Effector memory CD4-positive, alpha-beta T cell (primary cell): ENCODE measurements at regions not wholly inside any gene's neighbourhood (a gene's known extent, or its start where the extent isn't known, plus 50 kb on each side); places are given as distances from the start of the nearest gene placed in this dataset.
"Not testable (repeated sequence)": the region's sequence is repeated elsewhere in the genome, so short reads cannot be mapped to it uniquely, and the experiment has no call there.

Experiments used
- DNase-seq, 3 donors: peaks; one replicate each; pipeline ENCODE4 v3.0.0-alpha.2; 2020
- H3K27ac ChIP-seq: 2 replicates; pipeline ENCODE4 v1.7.0; 2013; ENCODE audit warnings: mild to moderate bottlenecking, low read length, moderate library complexity; ENCODE audit not compliant: insufficient read depth, poor library complexity, severe bottlenecking
- H3K27me3 ChIP-seq: replicated peaks from 2 replicates; pipeline ENCODE4 v1.7.0; 2013; ENCODE audit warnings: mild to moderate bottlenecking, low read length; ENCODE audit not compliant: insufficient read depth, control insufficient read depth, poor library complexity, severe bottlenecking
- H3K36me3 ChIP-seq: 2 replicates; pipeline ENCODE4 v1.7.0; 2013; ENCODE audit warnings: mild to moderate bottlenecking, low read length, moderate library complexity; ENCODE audit not compliant: control insufficient read depth, insufficient read depth
- H3K4me1 ChIP-seq: 2 replicates; pipeline ENCODE4 v1.7.0; 2013; ENCODE audit warnings: low read length, mild to moderate bottlenecking; ENCODE audit not compliant: control insufficient read depth, insufficient read depth, poor library complexity, severe bottlenecking
- H3K4me3 ChIP-seq: 2 replicates; pipeline ENCODE4 v1.7.0; 2013; ENCODE audit warnings: low read length, low read depth, mild to moderate bottlenecking; ENCODE audit not compliant: insufficient read depth, poor library complexity, severe bottlenecking
- H3K9me3 ChIP-seq: 2 replicates; pipeline ENCODE4 v1.7.0; 2013; ENCODE audit warnings: mild to moderate bottlenecking, low read length, moderate library complexity; ENCODE audit not compliant: control insufficient read depth

DNA sequence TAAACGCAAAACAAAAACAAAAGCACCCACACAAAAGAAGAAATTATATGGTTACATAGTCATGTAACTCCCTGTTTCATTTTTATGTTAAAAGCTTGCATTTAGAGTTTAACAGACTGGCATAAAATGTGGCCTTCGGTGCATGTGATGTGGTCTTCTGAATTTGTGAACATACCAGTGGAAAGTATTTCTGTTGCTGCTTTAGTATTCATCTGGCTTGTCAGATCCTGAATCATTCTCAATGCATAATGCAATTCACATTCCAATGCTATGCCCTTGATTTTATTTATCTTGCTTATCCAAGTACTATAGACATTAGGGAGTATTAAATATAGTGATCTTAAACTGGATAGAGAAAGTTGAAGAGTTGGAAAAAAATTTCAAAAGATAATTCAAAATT, 740.2 kb upstream of the ZNF608 start:
- Histone ChIP-seq H3K36me3 (no peaks in the 10 kb centered on the region), H3K9me3 (no peaks in the 10 kb centered on the region), H3K4me1 (no peaks in the 10 kb centered on the region), H3K27ac (no peak overlapping the region), H3K4me3 (no peak overlapping the region), H3K27me3 (no peaks in the 10 kb centered on the region)
- DNase-seq: no peak

DNA sequence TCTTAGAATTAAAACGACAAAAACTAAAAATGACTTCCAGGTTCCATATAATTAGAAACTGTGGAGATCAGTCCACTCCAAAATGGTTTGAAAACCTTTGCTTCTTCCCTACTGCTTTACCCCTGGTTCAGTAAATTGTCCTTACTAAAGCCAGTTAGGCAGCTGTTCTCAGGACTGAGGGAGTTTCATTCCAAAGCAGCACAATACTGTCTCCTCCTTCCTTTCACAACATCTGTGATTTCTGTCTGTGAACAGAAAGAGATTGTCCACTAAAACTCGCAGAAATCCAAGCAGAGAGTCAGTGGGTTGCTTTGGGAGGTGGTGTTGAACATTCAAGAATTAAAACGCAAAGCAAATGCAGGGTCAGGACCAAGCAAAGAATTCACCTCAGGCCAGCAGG, 740.8 kb upstream of the ZNF608 start:
- H3K9me3 ChIP-seq: no peaks in the 10 kb centered on the region
- no peak overlapping the region for H3K4me3 ChIP-seq
- no peaks in the 10 kb centered on the region for H3K36me3 ChIP-seq
- H3K4me1 ChIP-seq: no peaks in the 10 kb centered on the region
- H3K27me3 ChIP-seq: no peaks in the 10 kb centered on the region
- no peak overlapping the region for H3K27ac ChIP-seq
- DNase-seq: no peak

DNA sequence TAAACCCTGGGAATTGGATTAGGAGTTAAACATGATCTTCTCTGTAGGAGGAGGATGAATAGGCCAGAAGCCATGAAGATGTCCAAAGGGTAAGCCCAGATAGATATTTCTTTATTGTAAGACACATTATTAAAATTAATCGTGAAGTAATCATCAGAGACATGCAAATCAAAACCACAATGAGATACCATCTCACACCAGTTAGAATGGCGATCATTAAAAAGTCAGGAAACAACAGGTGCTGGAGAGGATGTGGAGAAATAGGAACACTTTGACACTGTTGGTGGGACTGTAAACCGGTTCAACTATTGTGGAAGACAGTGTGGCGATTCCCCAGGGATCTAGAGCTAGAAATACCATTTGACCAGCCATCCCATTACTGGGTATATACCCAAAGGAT, 741.2 kb upstream of the ZNF608 start:
- H3K27ac ChIP-seq, H3K27me3 ChIP-seq, H3K36me3 ChIP-seq, H3K4me1 ChIP-seq, H3K4me3 ChIP-seq, H3K9me3 ChIP-seq, DNase-seq: not testable (repeated sequence)

DNA sequence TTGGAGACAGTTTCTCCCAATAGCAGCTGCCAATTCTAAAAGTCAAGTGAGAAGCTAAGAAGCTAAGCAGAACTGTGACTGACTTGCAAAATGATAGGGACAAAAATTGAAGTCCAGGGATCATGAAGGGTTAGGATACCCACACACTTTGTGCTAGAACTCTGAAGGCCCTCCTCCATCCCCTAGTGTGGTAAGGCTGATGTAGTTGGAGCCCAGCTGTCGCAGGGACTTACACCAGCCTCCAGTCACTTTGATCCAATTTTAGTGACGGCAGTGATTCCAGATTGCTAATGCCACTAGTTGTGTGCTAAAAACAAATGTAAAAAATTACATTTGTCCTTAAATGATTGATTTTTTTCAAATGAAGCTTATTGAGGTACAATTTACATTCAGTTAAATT, 742.7 kb upstream of the ZNF608 start:
- no peaks in the 10 kb centered on the region for H3K27me3 ChIP-seq
- H3K9me3 ChIP-seq: no peaks in the 10 kb centered on the region
- no peaks in the 10 kb centered on the region for H3K4me1 ChIP-seq

DNA sequence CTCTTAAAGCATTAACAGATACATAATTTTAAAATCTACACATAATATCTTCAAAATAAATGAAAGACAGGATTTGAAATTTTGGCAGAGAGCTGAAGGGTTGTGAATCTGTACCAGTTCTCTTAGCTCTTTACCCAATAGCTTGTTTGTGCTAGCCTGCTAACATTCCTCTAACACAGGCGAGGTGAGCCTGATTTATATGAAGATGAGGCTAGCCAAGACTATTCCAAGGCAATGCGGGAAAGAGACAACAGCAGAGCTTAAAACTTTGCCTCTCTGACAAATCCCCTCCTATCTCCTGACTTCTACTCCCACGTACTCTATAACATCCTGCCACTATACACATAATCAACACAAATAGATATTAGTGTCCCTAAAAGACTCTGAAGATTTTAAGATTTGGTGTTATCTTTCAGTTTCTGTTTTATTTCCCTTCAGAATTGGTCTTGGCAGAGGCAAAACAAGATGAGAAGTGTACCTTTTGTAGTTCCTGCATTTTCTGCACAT, 745.6 kb upstream of the ZNF608 start:
- DNase-seq: no peak
- no peak overlapping the region for H3K4me3 ChIP-seq
- no peaks in the 10 kb centered on the region for H3K9me3 ChIP-seq
- H3K4me1 ChIP-seq: no peaks in the 10 kb centered on the region
- no peaks in the 10 kb centered on the region for H3K27me3 ChIP-seq
- H3K36me3 ChIP-seq: no peaks in the 10 kb centered on the region
- no peak overlapping the region for H3K27ac ChIP-seq

More for the DNA sequence above, 742.7 kb upstream of the ZNF608 start:
- Histone ChIP-seq H3K4me3 (no peak overlapping the region), H3K27ac (no peak overlapping the region), H3K36me3 (no peaks in the 10 kb centered on the region)
- no peak for DNase-seq

DNA sequence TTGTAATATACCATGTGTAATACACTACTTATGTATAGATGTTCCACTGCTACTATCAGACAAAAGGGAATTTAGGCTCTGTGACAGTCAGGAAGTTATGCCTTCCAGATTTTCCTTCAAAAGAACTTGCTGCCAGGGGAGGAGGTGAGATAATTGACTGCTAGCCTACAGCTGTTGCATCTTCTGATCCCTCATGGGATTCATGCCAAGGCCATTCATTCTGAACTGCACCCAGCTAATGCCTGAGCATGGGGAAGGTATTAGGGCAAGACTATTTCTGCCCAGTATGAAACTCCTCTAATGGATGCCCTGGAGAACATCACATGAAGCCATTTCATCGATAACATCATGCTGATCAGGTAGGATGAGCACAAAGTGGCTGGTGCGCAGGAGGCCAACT, 746.5 kb upstream of the ZNF608 start:
- no peak overlapping the region for H3K27ac ChIP-seq
- no peaks in the 10 kb centered on the region for H3K9me3 ChIP-seq
- H3K27me3 ChIP-seq: no peaks in the 10 kb centered on the region
- H3K4me3 ChIP-seq: no peak overlapping the region
- no peaks in the 10 kb centered on the region for H3K4me1 ChIP-seq
- H3K36me3 ChIP-seq: no peaks in the 10 kb centered on the region
- no peak for DNase-seq

DNA sequence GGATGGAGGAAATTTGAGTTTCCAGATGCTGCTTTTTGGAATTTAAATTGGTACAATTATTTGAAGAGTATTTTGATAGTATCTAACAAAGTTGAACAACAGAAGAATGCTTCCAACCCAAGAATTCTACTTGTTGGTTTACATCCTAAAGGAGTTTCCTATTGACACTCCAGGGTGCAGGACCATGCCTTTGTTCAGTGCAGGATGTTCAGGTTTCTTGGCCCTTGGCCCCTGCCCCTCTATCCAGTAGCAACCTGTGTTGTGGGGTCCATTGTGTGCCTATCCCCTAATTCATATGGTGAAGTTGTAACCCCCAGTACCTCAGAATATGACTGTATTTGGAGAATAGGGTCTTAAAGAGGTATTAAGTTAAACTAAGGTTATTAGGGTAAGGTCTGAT, 750.0 kb upstream of the ZNF608 start:
- DNase-seq: no peak
- no peaks in the 10 kb centered on the region for H3K36me3 ChIP-seq
- H3K9me3 ChIP-seq: no peaks in the 10 kb centered on the region
- H3K27me3 ChIP-seq: no peaks in the 10 kb centered on the region
- no peak overlapping the region for H3K27ac ChIP-seq
- H3K4me3 ChIP-seq: no peak overlapping the region
- no peaks in the 10 kb centered on the region for H3K4me1 ChIP-seq

DNA sequence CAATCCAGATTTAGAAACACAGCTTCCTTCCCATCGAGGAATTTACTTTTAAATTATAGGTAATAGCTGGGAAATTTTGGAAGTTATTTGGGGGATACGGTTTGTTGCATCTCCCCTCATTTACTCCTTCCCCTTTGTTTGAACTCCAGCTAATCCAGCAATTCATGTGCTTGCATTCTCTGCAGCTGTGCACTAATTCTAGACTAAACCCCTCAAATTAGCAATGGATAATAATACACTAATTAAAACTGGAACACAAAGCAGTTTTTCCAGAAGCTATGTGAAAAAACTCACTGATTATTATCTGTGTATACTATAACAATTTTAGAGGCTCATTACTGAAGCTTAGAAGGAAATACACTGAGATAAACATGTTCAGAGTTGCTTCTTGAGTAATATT, 751.2 kb upstream of the ZNF608 start:
- no peak for DNase-seq
- no peaks in the 10 kb centered on the region for H3K36me3 ChIP-seq
- no peaks in the 10 kb centered on the region for H3K9me3 ChIP-seq
- no peak overlapping the region for H3K4me3 ChIP-seq
- H3K27ac ChIP-seq: no peak overlapping the region
- no peaks in the 10 kb centered on the region for H3K4me1 ChIP-seq
- H3K27me3 ChIP-seq: no peaks in the 10 kb centered on the region

DNA sequence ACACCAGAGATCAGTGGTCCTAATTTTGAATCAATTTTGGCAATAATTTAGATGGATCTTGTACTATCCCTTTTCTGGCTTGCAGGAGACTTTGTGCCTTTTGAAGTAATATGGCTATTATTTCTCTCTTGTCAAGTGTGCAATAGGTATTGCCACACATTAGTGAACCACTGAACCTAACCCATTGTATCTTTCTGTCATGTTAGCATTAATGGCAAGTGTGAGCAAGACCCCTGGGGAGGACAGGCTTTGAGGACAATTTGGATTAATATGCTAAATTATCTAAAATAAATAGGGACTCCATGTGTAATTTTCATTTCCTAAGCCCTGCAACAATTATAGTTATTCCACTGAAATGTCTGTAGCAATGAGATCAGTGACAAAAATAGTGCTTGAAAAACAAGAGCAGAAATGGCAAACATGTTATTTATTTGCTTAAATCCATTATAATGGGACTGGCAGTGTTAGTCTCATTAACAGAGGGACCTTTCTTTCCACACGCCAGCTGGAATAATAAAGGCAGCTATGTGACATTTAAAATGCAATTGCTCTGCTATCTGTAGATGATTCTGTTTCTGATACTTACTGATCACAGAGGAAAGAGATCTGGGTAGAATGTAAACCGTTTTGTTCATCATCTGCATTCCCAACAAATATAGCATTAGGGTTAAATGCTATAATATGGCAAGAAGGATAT, 753.3 kb upstream of the ZNF608 start:
- no peaks in the 10 kb centered on the region for H3K27me3 ChIP-seq
- no peak for DNase-seq
- H3K9me3 ChIP-seq: no peaks in the 10 kb centered on the region
- no peak overlapping the region for H3K4me3 ChIP-seq
- no peaks in the 10 kb centered on the region for H3K36me3 ChIP-seq
- no peak overlapping the region for H3K27ac ChIP-seq
- H3K4me1 ChIP-seq: no peaks in the 10 kb centered on the region

DNA sequence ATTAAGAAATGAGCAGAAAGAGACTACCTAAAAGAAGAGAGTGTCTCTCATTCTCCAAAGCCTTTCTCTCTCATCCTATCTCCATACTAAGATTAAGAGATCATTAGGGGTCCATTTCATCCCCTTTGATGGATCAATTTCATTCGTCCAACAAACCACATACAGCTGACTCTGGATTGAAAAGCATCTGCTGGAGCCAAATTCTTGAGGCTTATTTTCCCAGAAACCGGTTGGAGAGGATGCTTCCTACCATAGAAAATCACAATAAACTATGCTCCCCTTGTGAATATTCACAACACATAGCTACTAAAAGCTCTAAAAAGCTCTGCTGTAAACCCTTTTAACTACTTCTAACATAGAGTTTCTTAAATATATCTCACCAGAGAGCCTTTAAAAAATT, 755.0 kb upstream of the ZNF608 start:
- Histone ChIP-seq H3K4me3 (no peak overlapping the region), H3K27me3 (no peaks in the 10 kb centered on the region), H3K27ac (no peak overlapping the region), H3K36me3 (no peaks in the 10 kb centered on the region), H3K9me3 (no peaks in the 10 kb centered on the region), H3K4me1 (no peaks in the 10 kb centered on the region)
- no peak for DNase-seq
